GM23338 (cell line): ENCODE measurements at regions not wholly inside any gene's neighbourhood (a gene's known extent, or its start where the extent isn't known, plus 50 kb on each side); places are given as distances from the start of the nearest gene placed in this dataset.
"Not testable (repeated sequence)": the region's sequence is repeated elsewhere in the genome, so short reads cannot be mapped to it uniquely, and the experiment has no call there.

Experiments used
- EZH2phosphoT487 ChIP-seq: fragments of 200-600 bp; sonication (generic); IDR thresholded peaks from one replicate; pipeline ENCODE4 v1.8.1; 2018; ENCODE audit warnings: antibody characterized with exemption; ENCODE audit not compliant: unreplicated experiment
- POLR2AphosphoS5 ChIP-seq: IDR thresholded peaks from 2 replicates; pipeline ENCODE4 v1.6.1; 2016; ENCODE audit warnings: antibody characterized with exemption, low read depth
- TF ChIP-seq, protein P1 (sequence below), 2 experiments: fragments of 200-600 bp in 1 of 2; sonication (generic) in 1 of 2; conservative IDR thresholded peaks; 2 replicates each; pipeline versions ENCODE4 v1.5.1 to v1.6.1; 2016 to 2017; ENCODE audit warnings: antibody characterized with exemption in 2 of 2, low read depth in 2 of 2, mild to moderate bottlenecking in 2 of 2, moderate library complexity in 1 of 2

- TF ChIP-seq, protein P1, sequence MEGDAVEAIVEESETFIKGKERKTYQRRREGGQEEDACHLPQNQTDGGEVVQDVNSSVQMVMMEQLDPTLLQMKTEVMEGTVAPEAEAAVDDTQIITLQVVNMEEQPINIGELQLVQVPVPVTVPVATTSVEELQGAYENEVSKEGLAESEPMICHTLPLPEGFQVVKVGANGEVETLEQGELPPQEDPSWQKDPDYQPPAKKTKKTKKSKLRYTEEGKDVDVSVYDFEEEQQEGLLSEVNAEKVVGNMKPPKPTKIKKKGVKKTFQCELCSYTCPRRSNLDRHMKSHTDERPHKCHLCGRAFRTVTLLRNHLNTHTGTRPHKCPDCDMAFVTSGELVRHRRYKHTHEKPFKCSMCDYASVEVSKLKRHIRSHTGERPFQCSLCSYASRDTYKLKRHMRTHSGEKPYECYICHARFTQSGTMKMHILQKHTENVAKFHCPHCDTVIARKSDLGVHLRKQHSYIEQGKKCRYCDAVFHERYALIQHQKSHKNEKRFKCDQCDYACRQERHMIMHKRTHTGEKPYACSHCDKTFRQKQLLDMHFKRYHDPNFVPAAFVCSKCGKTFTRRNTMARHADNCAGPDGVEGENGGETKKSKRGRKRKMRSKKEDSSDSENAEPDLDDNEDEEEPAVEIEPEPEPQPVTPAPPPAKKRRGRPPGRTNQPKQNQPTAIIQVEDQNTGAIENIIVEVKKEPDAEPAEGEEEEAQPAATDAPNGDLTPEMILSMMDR (conservative IDR thresholded peaks at IDR 0.05; ENCODE audit: low read depth in 2 of 2), result not testable (repeated sequence)
- TF ChIP-seq POLR2AphosphoS5, EZH2phosphoT487: not testable (repeated sequence)
Observed at GRCh38 chr4:161277150-161277787, 886.5 kb downstream of the FSTL5 start.
